ENCODE measurements at regions not wholly inside any gene's neighbourhood (a gene's known extent, or its start where the extent isn't known, plus 50 kb on each side); places are given as distances from the start of the nearest gene placed in this dataset.
"Not testable (repeated sequence)": the region's sequence is repeated elsewhere in the genome, so short reads cannot be mapped to it uniquely, and the experiment has no call there.

DNA sequence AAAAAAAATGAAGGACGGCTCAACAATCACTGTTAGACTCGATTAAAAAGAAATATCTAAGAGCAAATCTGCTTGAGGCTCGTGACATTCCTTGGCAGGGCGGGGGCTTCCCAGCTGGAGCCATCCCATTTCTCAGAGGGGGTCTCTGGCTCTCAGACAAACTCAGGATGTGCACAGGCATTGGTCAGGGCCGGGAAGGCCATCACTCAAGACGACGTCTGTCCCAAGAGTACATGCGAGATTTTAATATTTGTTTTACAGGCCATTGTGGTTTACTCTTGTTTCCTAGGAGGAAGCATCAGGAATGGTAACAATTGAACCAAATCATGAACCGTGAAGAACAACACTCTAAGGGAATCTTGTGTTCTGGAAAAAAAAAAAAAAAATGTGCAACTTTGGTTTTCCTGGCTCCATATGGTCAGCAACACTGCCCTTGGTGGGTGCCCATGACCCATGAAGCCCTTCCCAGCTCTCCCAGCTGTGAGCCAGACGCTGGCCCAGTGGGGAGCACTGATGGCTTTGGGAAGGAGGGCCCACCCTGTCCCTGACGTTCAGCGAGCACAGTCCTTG is 5454.6 kb upstream of the TPTE start:
- CTCF ChIA-PET; H3K9me3 ChIP-seq (ENCODE audit: control insufficient read depth, insufficient read depth, low read depth, low read length); H3K4me1 ChIP-seq (ENCODE audit: control insufficient read depth, insufficient read depth, low read length); POLR2A ChIA-PET; H3K27ac ChIP-seq (ENCODE audit: extremely low read depth, low read depth, low read length); H3K4me3 ChIP-seq (ENCODE audit: low read depth, low read length); H3K36me3 ChIP-seq (ENCODE audit: control insufficient read depth in 2 of 2, insufficient read depth in 1 of 2, low read length in 2 of 2): not testable (repeated sequence)

DNA sequence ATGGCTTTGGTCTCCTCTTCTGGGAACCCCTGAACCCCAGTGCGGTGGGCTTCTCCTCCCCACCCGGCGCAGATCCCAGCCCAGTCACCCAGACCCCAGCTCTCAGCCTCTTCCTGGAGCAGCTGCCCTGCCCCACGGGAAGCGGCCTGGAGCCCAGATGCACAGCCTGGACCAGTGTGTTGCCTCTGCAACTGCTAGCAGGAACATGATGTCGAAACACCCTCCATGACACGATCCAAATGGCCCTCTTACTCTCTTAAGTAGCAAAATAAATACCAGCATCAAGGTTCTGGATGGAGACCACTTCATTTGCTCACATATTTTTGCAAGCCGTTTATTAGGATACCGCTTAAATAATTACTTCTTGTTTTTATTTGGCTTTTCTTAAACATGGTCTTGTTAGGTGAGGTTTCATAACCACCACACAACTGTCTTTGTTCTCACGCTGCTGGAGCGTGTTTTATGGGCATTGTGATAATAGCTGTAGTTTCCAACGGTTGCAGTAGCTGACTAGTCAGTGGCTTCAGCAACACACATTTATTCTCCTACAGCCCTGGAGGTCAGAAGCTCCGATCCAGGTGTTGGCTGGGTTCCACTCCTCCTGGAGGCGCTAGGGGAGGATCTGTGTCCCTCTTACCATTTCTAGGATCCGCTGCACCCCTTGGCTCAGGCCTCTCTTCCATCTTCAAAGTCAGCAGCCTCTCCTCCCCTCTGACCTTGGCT is 5453.9 kb upstream of the TPTE start:
- POLR2A ChIA-PET; H3K27ac ChIP-seq (ENCODE audit: extremely low read depth, low read depth, low read length); H3K36me3 ChIP-seq (ENCODE audit: control insufficient read depth in 2 of 2, insufficient read depth in 1 of 2, low read length in 2 of 2); H3K9me3 ChIP-seq (ENCODE audit: control insufficient read depth, insufficient read depth, low read depth, low read length); H3K4me1 ChIP-seq (ENCODE audit: control insufficient read depth, insufficient read depth, low read length); H3K4me3 ChIP-seq (ENCODE audit: low read depth, low read length); CTCF ChIA-PET: not testable (repeated sequence)

DNA sequence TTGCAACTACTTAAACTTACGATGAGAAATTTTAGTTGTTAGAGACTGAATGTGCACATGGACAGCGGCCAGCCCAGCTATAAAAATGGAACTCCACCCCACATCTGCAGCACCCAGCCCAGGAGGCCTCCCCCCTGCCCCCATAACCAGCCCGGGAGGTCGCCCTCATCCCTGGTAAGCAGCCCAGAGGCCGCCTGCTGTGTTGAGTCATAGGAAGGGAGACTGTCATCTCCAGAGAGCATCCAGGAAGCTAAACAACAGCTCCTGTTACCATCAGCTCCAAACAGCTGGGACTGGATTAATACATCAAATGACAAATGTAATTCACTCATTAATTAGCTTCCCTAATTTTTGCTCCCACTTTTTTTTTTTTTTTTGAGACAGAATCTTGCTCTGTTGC is 5452.7 kb upstream of the TPTE start:
- H3K36me3 ChIP-seq (ENCODE audit: control insufficient read depth in 2 of 2, insufficient read depth in 1 of 2, low read length in 2 of 2); H3K4me3 ChIP-seq (ENCODE audit: low read depth, low read length); H3K4me1 ChIP-seq (ENCODE audit: control insufficient read depth, insufficient read depth, low read length); POLR2A ChIA-PET; H3K27ac ChIP-seq (ENCODE audit: extremely low read depth, low read depth, low read length); H3K9me3 ChIP-seq (ENCODE audit: control insufficient read depth, insufficient read depth, low read depth, low read length); CTCF ChIA-PET: not testable (repeated sequence)

DNA sequence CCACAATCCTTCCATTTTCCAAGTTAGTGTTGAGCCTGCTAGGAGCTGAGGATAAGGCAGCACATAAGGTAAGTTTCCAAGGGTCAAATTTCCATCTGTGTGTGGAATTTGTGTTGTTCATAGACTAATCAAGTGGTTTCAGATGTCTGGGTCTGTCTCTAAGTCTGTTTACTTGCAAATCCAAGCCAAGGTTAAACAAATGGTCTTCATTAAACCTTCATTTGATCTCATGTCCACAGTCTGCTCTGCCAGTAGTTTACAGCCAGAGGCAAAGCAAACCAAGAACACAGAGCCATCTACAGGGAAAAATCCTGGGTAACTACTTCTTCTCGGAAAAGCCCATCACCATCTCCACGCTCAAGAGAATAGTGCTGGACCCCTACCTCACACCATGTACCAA is 5450.2 kb upstream of the TPTE start:
- H3K4me1 ChIP-seq (ENCODE audit: control insufficient read depth, insufficient read depth, low read length); H3K27ac ChIP-seq (ENCODE audit: extremely low read depth, low read depth, low read length); H3K9me3 ChIP-seq (ENCODE audit: control insufficient read depth, insufficient read depth, low read depth, low read length); H3K36me3 ChIP-seq (ENCODE audit: control insufficient read depth in 2 of 2, insufficient read depth in 1 of 2, low read length in 2 of 2); CTCF ChIA-PET; POLR2A ChIA-PET; H3K4me3 ChIP-seq (ENCODE audit: low read depth, low read length): not testable (repeated sequence)

DNA sequence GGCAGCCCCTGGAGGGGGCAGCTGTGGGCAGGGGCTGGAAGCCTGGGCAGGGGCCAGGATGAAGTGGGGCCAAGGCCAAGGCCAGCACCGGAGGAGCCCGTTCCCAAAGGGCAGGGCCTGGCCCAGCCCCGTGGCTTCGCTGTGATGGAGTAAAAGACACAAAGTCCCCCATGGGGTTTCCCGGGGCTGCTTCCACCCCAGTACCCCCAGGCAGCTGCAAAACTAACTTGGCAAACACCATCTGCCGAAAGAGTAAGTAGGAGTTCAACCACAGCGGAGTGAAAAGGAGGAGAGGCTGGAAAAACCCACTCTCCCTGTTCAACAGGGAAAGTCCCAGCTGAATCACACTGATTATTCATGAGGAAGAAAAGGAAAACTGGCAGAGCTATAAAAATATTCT is 5444.5 kb upstream of the TPTE start:
- H3K36me3 ChIP-seq (ENCODE audit: control insufficient read depth in 2 of 2, insufficient read depth in 1 of 2, low read length in 2 of 2); POLR2A ChIA-PET; CTCF ChIA-PET; H3K9me3 ChIP-seq (ENCODE audit: control insufficient read depth, insufficient read depth, low read depth, low read length); H3K4me1 ChIP-seq (ENCODE audit: control insufficient read depth, insufficient read depth, low read length); H3K27ac ChIP-seq (ENCODE audit: extremely low read depth, low read depth, low read length); H3K4me3 ChIP-seq (ENCODE audit: low read depth, low read length): not testable (repeated sequence)

DNA sequence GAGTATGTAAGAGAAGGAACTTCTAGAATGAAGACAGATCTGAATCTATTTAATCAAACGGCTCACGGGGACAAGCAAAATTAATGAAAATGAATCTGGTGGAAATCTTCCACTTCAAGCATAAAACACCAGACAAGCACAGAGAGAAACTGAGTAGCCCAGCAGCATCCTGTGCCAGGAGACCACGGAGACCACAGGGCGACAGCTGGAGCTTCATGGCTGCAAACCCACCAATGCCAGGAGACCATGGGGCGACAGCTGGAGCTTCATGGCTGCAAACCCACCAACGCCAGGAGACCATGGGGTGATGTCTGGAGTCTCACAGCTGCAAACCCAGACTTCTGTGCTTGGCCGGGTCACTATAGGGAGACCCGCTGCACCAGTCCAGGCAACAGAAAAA is 5442.0 kb upstream of the TPTE start:
- H3K4me1 ChIP-seq (ENCODE audit: control insufficient read depth, insufficient read depth, low read length); H3K4me3 ChIP-seq (ENCODE audit: low read depth, low read length); H3K27ac ChIP-seq (ENCODE audit: extremely low read depth, low read depth, low read length); POLR2A ChIA-PET; H3K36me3 ChIP-seq (ENCODE audit: control insufficient read depth in 2 of 2, insufficient read depth in 1 of 2, low read length in 2 of 2); CTCF ChIA-PET; H3K9me3 ChIP-seq (ENCODE audit: control insufficient read depth, insufficient read depth, low read depth, low read length): not testable (repeated sequence)

DNA sequence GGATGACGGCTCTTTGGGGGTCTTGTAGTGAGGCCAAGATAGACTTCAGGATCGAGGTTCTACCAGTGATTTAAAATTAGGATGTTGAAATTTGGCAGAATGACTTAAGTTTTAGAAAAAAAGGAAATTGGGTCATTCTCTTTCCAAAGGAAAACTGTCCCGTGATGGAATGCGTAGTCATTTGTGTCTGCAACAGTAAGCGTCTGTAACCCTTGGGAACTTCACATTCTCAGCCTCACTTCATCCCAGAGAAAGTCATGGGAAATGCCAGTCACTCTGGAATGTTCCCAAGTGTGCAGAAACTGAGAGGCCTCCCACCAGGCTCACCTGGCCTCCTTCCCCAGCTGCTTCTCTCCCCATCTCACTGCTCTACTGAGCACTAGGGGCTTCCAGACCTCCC is 5441.4 kb upstream of the TPTE start:
- H3K27ac ChIP-seq (ENCODE audit: extremely low read depth, low read depth, low read length); CTCF ChIA-PET; H3K9me3 ChIP-seq (ENCODE audit: control insufficient read depth, insufficient read depth, low read depth, low read length); POLR2A ChIA-PET; H3K4me3 ChIP-seq (ENCODE audit: low read depth, low read length); H3K4me1 ChIP-seq (ENCODE audit: control insufficient read depth, insufficient read depth, low read length); H3K36me3 ChIP-seq (ENCODE audit: control insufficient read depth in 2 of 2, insufficient read depth in 1 of 2, low read length in 2 of 2): not testable (repeated sequence)

DNA sequence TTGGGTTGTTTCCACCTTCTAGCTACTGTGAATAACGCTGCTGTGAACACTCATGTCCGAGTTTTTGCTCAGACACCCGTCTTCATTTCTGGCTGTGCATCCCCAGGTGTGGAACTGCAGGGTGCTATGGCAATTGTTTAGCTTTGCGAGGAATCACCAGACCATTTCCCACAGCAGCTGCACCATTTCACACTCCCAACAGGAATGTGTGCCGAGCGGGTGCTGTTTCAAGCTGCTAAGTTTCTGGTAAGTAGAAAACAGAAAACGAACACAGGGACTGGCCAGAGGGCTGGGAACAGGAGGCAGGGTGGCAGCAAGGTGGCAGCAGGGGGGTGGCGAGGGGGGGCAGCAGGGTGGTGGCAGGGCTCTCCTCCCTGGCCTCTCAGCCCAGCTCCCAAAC is 5437.1 kb upstream of the TPTE start:
- H3K9me3 ChIP-seq (ENCODE audit: control insufficient read depth, insufficient read depth, low read depth, low read length); H3K36me3 ChIP-seq (ENCODE audit: control insufficient read depth in 2 of 2, insufficient read depth in 1 of 2, low read length in 2 of 2); POLR2A ChIA-PET; H3K4me1 ChIP-seq (ENCODE audit: control insufficient read depth, insufficient read depth, low read length); H3K4me3 ChIP-seq (ENCODE audit: low read depth, low read length); H3K27ac ChIP-seq (ENCODE audit: extremely low read depth, low read depth, low read length); CTCF ChIA-PET: not testable (repeated sequence)

DNA sequence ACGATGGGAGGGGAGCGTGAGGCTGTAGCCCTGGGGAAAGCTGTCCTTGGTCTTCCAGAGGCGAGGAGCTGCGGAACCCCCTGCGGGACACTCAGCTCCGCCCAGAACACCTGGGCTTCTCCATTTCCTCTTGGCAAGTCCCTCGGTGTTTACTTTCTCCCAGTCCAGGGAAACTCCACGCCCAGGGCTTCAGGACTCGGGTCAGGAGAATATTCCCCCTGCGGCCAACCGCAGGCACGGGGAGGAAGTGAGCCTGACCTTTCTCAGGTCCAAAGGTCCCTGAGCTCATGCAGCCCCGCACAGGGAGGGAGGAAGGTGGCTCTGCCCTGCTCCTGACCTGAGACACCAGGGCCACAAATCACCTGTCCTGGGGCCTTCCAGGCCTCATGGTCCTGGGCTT is 5435.9 kb upstream of the TPTE start:
- H3K36me3 ChIP-seq (ENCODE audit: control insufficient read depth in 2 of 2, insufficient read depth in 1 of 2, low read length in 2 of 2); POLR2A ChIA-PET; H3K4me3 ChIP-seq (ENCODE audit: low read depth, low read length); H3K4me1 ChIP-seq (ENCODE audit: control insufficient read depth, insufficient read depth, low read length); H3K9me3 ChIP-seq (ENCODE audit: control insufficient read depth, insufficient read depth, low read depth, low read length); H3K27ac ChIP-seq (ENCODE audit: extremely low read depth, low read depth, low read length); CTCF ChIA-PET: not testable (repeated sequence)

DNA sequence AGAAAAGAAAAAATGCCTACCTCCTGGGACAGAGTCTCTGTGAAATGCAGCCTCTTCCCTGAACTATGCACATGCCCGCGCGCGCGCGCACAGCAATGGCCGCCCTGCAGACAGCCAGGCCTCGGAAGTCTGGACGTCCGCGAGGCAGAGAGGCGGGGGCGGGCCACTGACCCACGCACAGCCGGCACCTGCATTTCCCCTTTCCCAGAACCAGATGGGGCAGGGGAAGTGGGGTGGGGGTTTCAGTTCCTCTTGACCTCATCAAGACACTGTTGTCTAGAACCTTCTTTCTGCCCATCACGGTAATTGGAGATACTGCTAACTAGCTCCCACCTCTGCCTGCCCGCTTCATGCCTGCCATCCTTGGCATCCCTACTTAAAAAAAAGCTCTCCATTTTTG is 5435.0 kb upstream of the TPTE start:
- H3K9me3 ChIP-seq (ENCODE audit: control insufficient read depth, insufficient read depth, low read depth, low read length); H3K4me1 ChIP-seq (ENCODE audit: control insufficient read depth, insufficient read depth, low read length); H3K4me3 ChIP-seq (ENCODE audit: low read depth, low read length); H3K27ac ChIP-seq (ENCODE audit: extremely low read depth, low read depth, low read length); H3K36me3 ChIP-seq (ENCODE audit: control insufficient read depth in 2 of 2, insufficient read depth in 1 of 2, low read length in 2 of 2); CTCF ChIA-PET; POLR2A ChIA-PET: not testable (repeated sequence)

DNA sequence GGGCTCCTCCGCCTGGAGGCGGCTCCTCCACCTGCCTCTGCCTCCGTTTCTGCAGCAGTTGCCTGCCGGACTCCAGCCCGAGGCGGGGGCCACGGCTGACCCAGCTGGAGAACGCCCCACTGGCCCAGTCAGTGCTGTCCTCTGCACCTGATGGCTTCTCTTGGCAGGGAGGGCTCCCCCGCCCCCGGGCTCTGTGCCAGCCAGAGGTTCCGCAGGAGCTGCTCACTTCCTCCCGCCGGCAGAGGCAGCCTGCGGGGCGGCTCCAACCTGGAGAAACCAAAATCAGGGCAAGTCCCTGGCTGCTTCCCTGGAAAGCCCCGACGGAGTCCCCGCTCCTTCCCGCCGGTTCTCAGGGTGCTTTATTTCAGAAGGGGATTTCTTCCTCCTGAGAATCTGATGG is 5432.6 kb upstream of the TPTE start:
- H3K4me3 ChIP-seq (ENCODE audit: low read depth, low read length); H3K36me3 ChIP-seq (ENCODE audit: control insufficient read depth in 2 of 2, insufficient read depth in 1 of 2, low read length in 2 of 2); CTCF ChIA-PET; POLR2A ChIA-PET; H3K4me1 ChIP-seq (ENCODE audit: control insufficient read depth, insufficient read depth, low read length); H3K9me3 ChIP-seq (ENCODE audit: control insufficient read depth, insufficient read depth, low read depth, low read length); H3K27ac ChIP-seq (ENCODE audit: extremely low read depth, low read depth, low read length): not testable (repeated sequence)

All from HEK293 (cell line).